ENCODE measurements at regions not wholly inside any gene's neighbourhood (a gene's known extent, or its start where the extent isn't known, plus 50 kb on each side); places are given as distances from the start of the nearest gene placed in this dataset.

DNA sequence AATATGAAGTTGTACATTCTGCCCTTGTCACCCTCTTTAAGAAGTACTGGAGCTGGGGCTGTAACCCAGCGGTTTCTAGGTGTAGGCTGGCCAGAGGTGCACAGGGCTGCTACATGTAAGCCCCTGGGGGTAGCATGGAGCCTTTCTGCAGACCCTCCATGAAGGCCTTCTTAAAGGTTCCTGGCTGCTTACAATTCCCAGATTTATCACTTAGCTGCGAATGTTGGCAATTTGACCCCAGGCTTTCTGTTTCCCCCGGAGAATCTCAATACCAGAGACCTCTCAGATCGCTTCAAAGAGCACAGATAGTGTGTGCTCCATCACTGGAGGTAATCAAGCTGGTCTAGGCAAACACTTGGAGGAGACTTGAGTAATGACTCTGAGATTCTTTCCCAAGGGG is 309.4 kb downstream of the CBLN1 start:
- Histone ChIP-seq H3K36me3 (no peaks in the 10 kb centered on the region), H3K27me3 (no peaks in the 10 kb centered on the region), H3K4me1 (no peaks in the 10 kb centered on the region), H3K9me3 (no peaks in the 10 kb centered on the region), H3K27ac (no peak overlapping the region), H3K4me3 (no peak overlapping the region)
- DNase-seq (ENCODE audit: low spot score in 2 of 2), result no peak
- 41% methylated on average over 3 of the region's 4 CpGs for WGBS
- TF ChIP-seq POLR2AphosphoS5 (IDR thresholded peaks at IDR 0.05), result no peak
- TF ChIP-seq EP300 (IDR thresholded peaks at IDR 0.05), result no peak
- no peak for TF ChIP-seq POLR2A (IDR thresholded peaks at IDR 0.05)
- TF ChIP-seq, protein P1, sequence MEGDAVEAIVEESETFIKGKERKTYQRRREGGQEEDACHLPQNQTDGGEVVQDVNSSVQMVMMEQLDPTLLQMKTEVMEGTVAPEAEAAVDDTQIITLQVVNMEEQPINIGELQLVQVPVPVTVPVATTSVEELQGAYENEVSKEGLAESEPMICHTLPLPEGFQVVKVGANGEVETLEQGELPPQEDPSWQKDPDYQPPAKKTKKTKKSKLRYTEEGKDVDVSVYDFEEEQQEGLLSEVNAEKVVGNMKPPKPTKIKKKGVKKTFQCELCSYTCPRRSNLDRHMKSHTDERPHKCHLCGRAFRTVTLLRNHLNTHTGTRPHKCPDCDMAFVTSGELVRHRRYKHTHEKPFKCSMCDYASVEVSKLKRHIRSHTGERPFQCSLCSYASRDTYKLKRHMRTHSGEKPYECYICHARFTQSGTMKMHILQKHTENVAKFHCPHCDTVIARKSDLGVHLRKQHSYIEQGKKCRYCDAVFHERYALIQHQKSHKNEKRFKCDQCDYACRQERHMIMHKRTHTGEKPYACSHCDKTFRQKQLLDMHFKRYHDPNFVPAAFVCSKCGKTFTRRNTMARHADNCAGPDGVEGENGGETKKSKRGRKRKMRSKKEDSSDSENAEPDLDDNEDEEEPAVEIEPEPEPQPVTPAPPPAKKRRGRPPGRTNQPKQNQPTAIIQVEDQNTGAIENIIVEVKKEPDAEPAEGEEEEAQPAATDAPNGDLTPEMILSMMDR (IDR thresholded peaks at IDR 0.05), result no peak

DNA sequence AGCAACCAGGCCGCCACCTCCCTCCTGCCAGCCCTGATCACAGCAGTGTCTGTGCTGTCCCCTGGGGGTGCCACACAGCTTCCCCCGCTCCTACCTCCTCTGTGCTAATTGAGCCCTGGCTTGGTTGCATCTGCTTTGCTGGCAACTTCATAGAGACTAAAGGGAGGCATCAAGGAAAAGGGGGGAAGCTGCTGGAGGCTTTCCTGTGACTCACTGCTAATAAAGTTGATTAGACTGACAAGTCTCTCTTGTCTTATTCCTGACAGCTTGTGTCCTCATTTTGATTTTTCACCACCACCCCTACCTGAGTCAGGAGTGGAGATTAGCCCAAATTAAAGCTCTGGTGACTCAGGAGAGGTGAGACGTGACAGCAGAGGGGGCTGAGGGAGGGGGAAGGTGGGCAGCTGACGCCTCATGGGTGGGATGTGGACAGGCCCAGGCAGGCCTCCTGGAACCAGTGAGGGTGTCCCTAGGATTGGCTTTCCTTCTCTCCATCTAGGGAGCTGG is 310.0 kb downstream of the CBLN1 start:
- H3K4me1 ChIP-seq, result no peaks in the 10 kb centered on the region
- no peak for TF ChIP-seq EP300 (IDR thresholded peaks at IDR 0.05)
- TF ChIP-seq, protein P1 (IDR thresholded peaks at IDR 0.05), result no peak
- no peak for TF ChIP-seq POLR2AphosphoS5 (IDR thresholded peaks at IDR 0.05)
- no peak for TF ChIP-seq POLR2A (IDR thresholded peaks at IDR 0.05)
- no peak overlapping the region for H3K4me3 ChIP-seq
- WGBS, result 35% methylated on average over 4 of the region's 4 CpGs
- no peak for DNase-seq (ENCODE audit: low spot score in 2 of 2)
- no peaks in the 10 kb centered on the region for H3K27me3 ChIP-seq
- H3K36me3 ChIP-seq, result no peaks in the 10 kb centered on the region
- no peaks in the 10 kb centered on the region for H3K9me3 ChIP-seq
- H3K27ac ChIP-seq, result no peak overlapping the region

DNA sequence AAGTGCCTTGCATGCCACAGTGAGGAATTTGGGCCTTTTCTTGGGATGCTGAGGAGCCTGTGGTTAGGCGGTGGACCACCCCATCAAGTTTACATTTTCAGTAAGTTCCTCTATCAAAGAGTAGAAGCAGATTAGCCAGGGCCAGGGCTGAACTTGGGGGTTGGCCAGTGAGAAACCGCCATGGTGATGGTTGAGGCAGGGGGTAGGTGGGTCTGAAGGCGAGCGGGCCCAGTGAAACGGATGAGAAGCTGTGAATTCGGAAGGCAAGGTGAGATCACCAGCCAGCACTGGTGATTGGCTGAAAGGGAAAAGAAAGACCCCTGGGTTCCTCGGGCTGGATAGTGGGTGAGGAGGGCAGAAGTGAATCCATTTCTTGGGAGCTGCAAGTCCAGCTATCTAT is 311.4 kb downstream of the CBLN1 start:
- no peaks in the 10 kb centered on the region for H3K4me1 ChIP-seq
- no peaks in the 10 kb centered on the region for H3K36me3 ChIP-seq
- DNase-seq (ENCODE audit: low spot score in 2 of 2), result no peak
- H3K9me3 ChIP-seq, result no peaks in the 10 kb centered on the region
- no peak for TF ChIP-seq POLR2AphosphoS5 (IDR thresholded peaks at IDR 0.05)
- TF ChIP-seq, protein P1 (IDR thresholded peaks at IDR 0.05), result no peak
- no peak for TF ChIP-seq POLR2A (IDR thresholded peaks at IDR 0.05)
- no peak for TF ChIP-seq EP300 (IDR thresholded peaks at IDR 0.05)
- 89% methylated on average over 7 of the region's 7 CpGs for WGBS
- no peak overlapping the region for H3K4me3 ChIP-seq
- H3K27me3 ChIP-seq, result no peaks in the 10 kb centered on the region
- no peak overlapping the region for H3K27ac ChIP-seq

DNA sequence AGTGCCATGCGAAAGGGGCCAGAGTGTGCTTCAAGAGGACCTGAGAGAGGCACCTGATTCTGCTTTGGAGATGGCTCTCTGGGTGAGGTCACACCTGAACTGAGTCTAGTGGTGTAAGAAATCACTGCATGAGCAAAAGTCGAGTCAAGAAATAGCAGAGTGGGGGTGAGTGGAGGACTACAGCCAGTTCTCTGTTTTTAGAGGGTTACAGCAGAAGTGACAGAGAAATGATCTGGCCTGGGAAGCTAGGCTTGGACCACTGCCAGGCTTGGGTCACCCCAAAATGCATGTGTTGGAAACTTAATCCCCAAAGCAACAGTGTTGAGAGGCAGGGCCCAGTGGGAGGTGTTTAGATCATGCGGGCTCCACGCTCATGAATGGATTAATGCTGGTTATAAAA is 312.0 kb downstream of the CBLN1 start:
- 93% methylated on average over 4 of the region's 4 CpGs for WGBS
- no peak overlapping the region for H3K4me3 ChIP-seq
- H3K9me3 ChIP-seq, result no peaks in the 10 kb centered on the region

DNA sequence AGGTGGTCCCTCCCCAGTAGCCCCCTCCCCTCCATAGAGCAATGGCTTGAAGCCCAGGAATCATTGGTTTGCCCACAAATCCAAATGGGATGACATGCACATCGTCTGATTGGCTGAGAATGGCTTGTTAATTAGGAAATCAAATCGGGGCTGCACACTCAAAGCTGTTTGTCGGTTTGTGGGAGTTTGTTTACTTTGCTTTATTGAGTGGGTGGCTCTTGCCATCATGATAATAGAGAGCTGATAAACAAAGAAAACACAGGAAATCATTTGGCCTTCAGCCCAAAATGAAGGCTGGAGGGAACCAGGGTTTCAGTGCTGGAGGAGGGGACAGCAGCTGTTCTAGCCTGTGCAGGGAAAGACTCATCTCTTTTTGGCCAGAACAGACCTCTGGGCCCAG is 316.3 kb downstream of the CBLN1 start:
- Histone ChIP-seq H3K9me3 (no peaks in the 10 kb centered on the region), H3K4me1 (no peaks in the 10 kb centered on the region)

More for the DNA sequence above, 312.0 kb downstream of the CBLN1 start:
- Histone ChIP-seq H3K27me3 (no peaks in the 10 kb centered on the region), H3K4me1 (no peaks in the 10 kb centered on the region), H3K36me3 (no peaks in the 10 kb centered on the region), H3K27ac (no peak overlapping the region)
- no peak for DNase-seq (ENCODE audit: low spot score in 2 of 2)
- no peak for TF ChIP-seq POLR2A (IDR thresholded peaks at IDR 0.05)
- TF ChIP-seq EP300 (IDR thresholded peaks at IDR 0.05), result no peak
- TF ChIP-seq POLR2AphosphoS5 (IDR thresholded peaks at IDR 0.05), result no peak
- TF ChIP-seq, protein P1 (IDR thresholded peaks at IDR 0.05), result no peak

More for the DNA sequence above, 316.3 kb downstream of the CBLN1 start:
- Histone ChIP-seq H3K36me3 (no peaks in the 10 kb centered on the region), H3K4me3 (no peak overlapping the region), H3K27me3 (no peaks in the 10 kb centered on the region), H3K27ac (no peak overlapping the region)
- WGBS, result 50% methylated on average over 3 of the region's 3 CpGs
- no peak for DNase-seq (ENCODE audit: low spot score in 2 of 2)
- TF ChIP-seq, protein P1 (IDR thresholded peaks at IDR 0.05), result no peak
- TF ChIP-seq POLR2AphosphoS5 (IDR thresholded peaks at IDR 0.05) (no peak), POLR2A (IDR thresholded peaks at IDR 0.05) (no peak), EP300 (IDR thresholded peaks at IDR 0.05) (no peak)

All from suprapubic skin (tissue), 4 donors.